HG02678 (cell line): ENCODE measurements at regions not wholly inside any gene's neighbourhood (a gene's known extent, or its start where the extent isn't known, plus 50 kb on each side); places are given as distances from the start of the nearest gene placed in this dataset.
"Not testable (repeated sequence)": the region's sequence is repeated elsewhere in the genome, so short reads cannot be mapped to it uniquely, and the experiment has no call there.

Experiments
- ATAC-seq: cut with Tn5 transposase; IDR thresholded peaks from one replicate; pipeline ENCODE4 v1.9.1; 2021; ENCODE audit warnings: mild to moderate bottlenecking, moderate library complexity; ENCODE audit not compliant: unreplicated experiment

GRCh38 chr14:106061877-106062500 is 535.6 kb downstream of the TMEM121 start:
- not testable (repeated sequence) for ATAC-seq

GRCh38 chr14:106062502-106063272 is 536.3 kb downstream of the TMEM121 start:
- no peak for ATAC-seq

GRCh38 chr14:106067935-106068334 is 541.6 kb downstream of the TMEM121 start:
- no peak for ATAC-seq

- no peak for ATAC-seq
Measured at GRCh38 chr14:106069804-106070625, 543.6 kb downstream of the TMEM121 start.

GRCh38 chr14:106080922-106081321 is 554.5 kb downstream of the TMEM121 start:
- ATAC-seq, result no peak

GRCh38 chr14:106081721-106082120 is 555.3 kb downstream of the TMEM121 start:
- ATAC-seq, result not testable (repeated sequence)

- ATAC-seq, result no peak
Measured at GRCh38 chr14:106083082-106083481, 556.7 kb downstream of the TMEM121 start.

GRCh38 chr14:106087837-106088236 is 561.5 kb downstream of the TMEM121 start:
- no peak for ATAC-seq

GRCh38 chr14:106088860-106089259 is 562.5 kb downstream of the TMEM121 start:
- ATAC-seq, result not testable (repeated sequence)

- no peak for ATAC-seq
Measured at GRCh38 chr14:106094654-106095189, 568.3 kb downstream of the TMEM121 start.

- no peak for ATAC-seq
Measured at GRCh38 chr14:106107703-106108102, 581.3 kb downstream of the TMEM121 start.

GRCh38 chr14:106109337-106109736 is 583.0 kb downstream of the TMEM121 start:
- ATAC-seq, result no peak

- no peak for ATAC-seq
Measured at GRCh38 chr14:106115401-106115800, 589.0 kb downstream of the TMEM121 start.

- not testable (repeated sequence) for ATAC-seq
Measured at GRCh38 chr14:106116339-106116930, 590.1 kb downstream of the TMEM121 start.

GRCh38 chr14:106120101-106120500 is 593.7 kb downstream of the TMEM121 start:
- ATAC-seq, result no peak

GRCh38 chr14:106129274-106129673 is 602.9 kb downstream of the TMEM121 start:
- ATAC-seq, result no peak

GRCh38 chr14:106129904-106130661 is 603.7 kb downstream of the TMEM121 start:
- not testable (repeated sequence) for ATAC-seq

GRCh38 chr14:106133126-106133525 is 606.7 kb downstream of the TMEM121 start:
- ATAC-seq, result not testable (repeated sequence)

GRCh38 chr14:106134886-106135285 is 608.5 kb downstream of the TMEM121 start:
- ATAC-seq, result no peak
